ENCODE measurements at regions not wholly inside any gene's neighbourhood (a gene's known extent, or its start where the extent isn't known, plus 50 kb on each side); places are given as distances from the start of the nearest gene placed in this dataset.

- TF ChIP-seq EZH2 (IDR thresholded peaks at IDR 0.05) (no peak), POLR2AphosphoS5 (IDR thresholded peaks at IDR 0.05; ENCODE audit: borderline replicate concordance, low read depth, low read length) (no peak)
Observed at GRCh38 chr7:118662266-118662665, 437.8 kb downstream of the ANKRD7 start.
